ENCODE measurements at regions not wholly inside any gene's neighbourhood (a gene's known extent, or its start where the extent isn't known, plus 50 kb on each side); places are given as distances from the start of the nearest gene placed in this dataset.
"Not testable (repeated sequence)": the region's sequence is repeated elsewhere in the genome, so short reads cannot be mapped to it uniquely, and the experiment has no call there.

- ATAC-seq (ENCODE audit: insufficient read depth, low FRiP score), result no peak
- peaks cover 0 to 3% (median 0%) of the 10 kb centered on the region in 4 donors for H3K9me3 ChIP-seq (ENCODE audit: control insufficient read depth in 4 of 4, insufficient read depth in 3 of 4, low read length in 3 of 4)
- H3K27ac ChIP-seq (ENCODE audit: low read depth in 1 of 2, low read length in 1 of 2), result no peak overlapping the region
- no peaks in the 10 kb centered on the region for H3K4me1 ChIP-seq (ENCODE audit: control insufficient read depth in 5 of 5, insufficient read depth in 5 of 5, low read length in 5 of 5)
- DNase-seq, result no peak
- H3K27me3 ChIP-seq (ENCODE audit: control insufficient read depth in 3 of 3, insufficient read depth in 3 of 3, low read length in 2 of 3), result no peaks in the 10 kb centered on the region
- H3K36me3 ChIP-seq (ENCODE audit: control insufficient read depth in 4 of 4, insufficient read depth in 4 of 4, low read length in 4 of 4), result no peaks in the 10 kb centered on the region
- H3K9ac ChIP-seq (ENCODE audit: insufficient read depth in 1 of 2, low read length in 2 of 2), result no peak overlapping the region
- TF ChIP-seq CTCF (IDR thresholded peaks at IDR 0.05; ENCODE audit: control extremely low read depth, extremely low read depth), result no peak
- H3K4me3 ChIP-seq, result no peak overlapping the region
These were observed 85.2 kb upstream of the SIPA1L2 start for GRCh38 chr1:232715154-232715553.

DNA sequence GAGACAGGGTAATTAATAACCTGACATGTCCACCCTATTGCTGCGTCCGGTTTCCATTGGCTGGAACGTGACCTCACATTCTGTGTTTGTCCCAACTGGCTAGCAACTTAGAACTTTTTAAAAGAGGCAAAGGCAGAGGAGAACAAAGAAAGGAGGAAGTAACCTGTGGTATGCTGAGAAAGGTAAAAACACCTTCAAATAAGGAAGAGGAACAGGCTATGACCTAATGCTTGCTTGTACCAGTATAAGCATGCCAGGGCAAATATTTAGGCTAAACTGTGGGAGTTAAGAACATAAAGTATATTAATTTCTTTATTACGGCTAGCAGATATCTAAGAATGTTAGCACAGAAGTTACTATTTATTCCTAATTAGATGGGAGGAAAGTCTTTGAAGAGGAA, 87.3 kb upstream of the MAP10 start:
- ATAC-seq (ENCODE audit: insufficient read depth, low FRiP score), result not testable (repeated sequence)
- WGBS, 2 donors, result 89 to 90% methylated on average over 4 of the region's 4 CpGs

DNA sequence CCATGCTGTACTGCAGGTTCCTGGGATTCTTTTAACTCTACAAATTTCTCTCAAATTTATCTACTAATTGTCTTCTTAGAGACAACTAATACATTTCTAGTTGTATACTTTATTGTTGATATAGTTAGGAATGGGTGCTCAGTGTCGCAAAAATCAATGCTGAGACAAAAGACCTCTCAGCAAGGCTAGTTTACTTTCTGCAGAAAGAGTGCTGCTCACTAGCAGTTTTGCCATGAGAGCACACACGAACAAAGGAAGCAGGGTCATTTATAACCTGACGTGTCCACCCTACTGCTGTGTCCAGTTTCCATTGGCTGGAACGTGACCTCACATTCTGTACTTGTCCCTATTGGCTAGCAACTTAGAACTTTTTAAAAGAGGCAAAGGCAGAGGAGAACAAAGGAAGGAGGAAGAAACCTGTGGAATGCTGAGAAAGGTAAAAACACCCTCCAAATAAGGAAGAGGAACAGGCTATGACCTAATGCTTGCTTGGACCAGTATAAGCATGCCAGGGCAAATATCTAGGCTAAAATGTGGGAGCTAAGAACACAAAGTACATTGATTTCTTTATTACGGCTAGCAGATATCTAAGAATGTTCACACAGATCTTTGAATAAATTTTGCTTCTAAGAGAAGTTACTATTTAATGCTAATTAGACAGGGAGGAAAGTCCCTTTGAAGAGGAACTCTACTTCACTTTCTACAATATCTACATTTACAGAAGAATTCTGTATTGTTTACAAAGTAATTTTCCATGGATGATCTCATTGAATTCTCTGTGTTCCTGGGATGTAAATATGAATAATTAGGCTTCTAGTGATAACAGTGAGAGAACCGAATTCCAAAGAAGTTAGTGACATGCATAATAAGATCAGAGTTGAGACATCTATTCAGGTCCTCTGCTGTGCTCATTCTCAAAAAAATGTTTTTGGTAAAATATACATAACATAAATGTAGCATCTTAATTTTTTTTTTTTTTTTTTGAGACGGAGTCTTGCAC, 86.0 kb upstream of the MAP10 start:
- no peaks in the 10 kb centered on the region for H3K4me1 ChIP-seq (ENCODE audit: control insufficient read depth in 5 of 5, insufficient read depth in 5 of 5, low read length in 5 of 5)
- ATAC-seq (ENCODE audit: insufficient read depth, low FRiP score), result no peak
- DNase-seq, result no peak
- WGBS, 2 donors, result 89 to 94% methylated on average over 7 of the region's 7 CpGs
- H3K4me3 ChIP-seq, result no peak overlapping the region
- no peaks in the 10 kb centered on the region for H3K27me3 ChIP-seq (ENCODE audit: control insufficient read depth in 3 of 3, insufficient read depth in 3 of 3, low read length in 2 of 3)
- H3K27ac ChIP-seq (ENCODE audit: low read depth in 1 of 2, low read length in 1 of 2), result no peak overlapping the region
- H3K9ac ChIP-seq (ENCODE audit: insufficient read depth in 1 of 2, low read length in 2 of 2), result no peak overlapping the region
- H3K36me3 ChIP-seq (ENCODE audit: control insufficient read depth in 4 of 4, insufficient read depth in 4 of 4, low read length in 4 of 4), result no peaks in the 10 kb centered on the region
- H3K9me3 ChIP-seq (ENCODE audit: control insufficient read depth in 4 of 4, insufficient read depth in 3 of 4, low read length in 3 of 4), result peaks cover 0 to 2% (median 0%) of the 10 kb centered on the region in 4 donors
- no peak for TF ChIP-seq CTCF (IDR thresholded peaks at IDR 0.05; ENCODE audit: control extremely low read depth, extremely low read depth)

More for the DNA sequence above, 87.3 kb upstream of the MAP10 start:
- H3K4me3 ChIP-seq; H3K9me3 ChIP-seq (ENCODE audit: control insufficient read depth in 4 of 4, insufficient read depth in 3 of 4, low read length in 3 of 4); H3K36me3 ChIP-seq (ENCODE audit: control insufficient read depth in 4 of 4, insufficient read depth in 4 of 4, low read length in 4 of 4); DNase-seq; H3K27me3 ChIP-seq (ENCODE audit: control insufficient read depth in 3 of 3, insufficient read depth in 3 of 3, low read length in 2 of 3); H3K27ac ChIP-seq (ENCODE audit: low read depth in 1 of 2, low read length in 1 of 2); H3K9ac ChIP-seq (ENCODE audit: insufficient read depth in 1 of 2, low read length in 2 of 2); H3K4me1 ChIP-seq (ENCODE audit: control insufficient read depth in 5 of 5, insufficient read depth in 5 of 5, low read length in 5 of 5): not testable (repeated sequence)

GRCh38 chr1:232722626-232723025, 82.6 kb upstream of the MAP10 start:
- ATAC-seq (ENCODE audit: insufficient read depth, low FRiP score) (no peak), DNase-seq (no peak)
- WGBS, 2 donors, result 93 to 94% methylated on average over 3 of the region's 3 CpGs
- Histone ChIP-seq H3K27me3 (ENCODE audit: control insufficient read depth in 3 of 3, insufficient read depth in 3 of 3, low read length in 2 of 3) (no peaks in the 10 kb centered on the region), H3K27ac (ENCODE audit: low read depth in 1 of 2, low read length in 1 of 2) (no peak overlapping the region), H3K9ac (ENCODE audit: insufficient read depth in 1 of 2, low read length in 2 of 2) (no peak overlapping the region), H3K9me3 (ENCODE audit: control insufficient read depth in 4 of 4, insufficient read depth in 3 of 4, low read length in 3 of 4) (peaks cover 0 to 2% (median 0%) of the 10 kb centered on the region in 4 donors), H3K4me1 (ENCODE audit: control insufficient read depth in 5 of 5, insufficient read depth in 5 of 5, low read length in 5 of 5) (no peaks in the 10 kb centered on the region), H3K4me3 (no peak overlapping the region), H3K36me3 (ENCODE audit: control insufficient read depth in 4 of 4, insufficient read depth in 4 of 4, low read length in 4 of 4) (no peaks in the 10 kb centered on the region)
- TF ChIP-seq CTCF (IDR thresholded peaks at IDR 0.05; ENCODE audit: control extremely low read depth, extremely low read depth), result no peak

Data from lung (tissue), 11 donors.